C4-2B (cell line): ENCODE measurements at regions not wholly inside any gene's neighbourhood (a gene's known extent, or its start where the extent isn't known, plus 50 kb on each side); places are given as distances from the start of the nearest gene placed in this dataset.

Source experiments
- H3K27ac ChIP-seq: fragments of 450-650 bp; 2 replicates; pipeline ENCODE4 v1.5.1; 2017
- ZFX ChIP-seq: fragments of 450-650 bp; IDR thresholded peaks from 2 replicates; pipeline ENCODE4 v1.6.1; 2017
- TF ChIP-seq, protein P1 (sequence below): fragments of 450-650 bp; conservative IDR thresholded peaks from 2 replicates; pipeline ENCODE4 v1.5.1; 2017; ENCODE audit warnings: mild to moderate bottlenecking

GRCh38 chr12:89289720-89290119 lies 62.6 kb downstream of the DUSP6 start:
- no peak overlapping the region for H3K27ac ChIP-seq
- no peak for TF ChIP-seq ZFX
- TF ChIP-seq, protein P1, sequence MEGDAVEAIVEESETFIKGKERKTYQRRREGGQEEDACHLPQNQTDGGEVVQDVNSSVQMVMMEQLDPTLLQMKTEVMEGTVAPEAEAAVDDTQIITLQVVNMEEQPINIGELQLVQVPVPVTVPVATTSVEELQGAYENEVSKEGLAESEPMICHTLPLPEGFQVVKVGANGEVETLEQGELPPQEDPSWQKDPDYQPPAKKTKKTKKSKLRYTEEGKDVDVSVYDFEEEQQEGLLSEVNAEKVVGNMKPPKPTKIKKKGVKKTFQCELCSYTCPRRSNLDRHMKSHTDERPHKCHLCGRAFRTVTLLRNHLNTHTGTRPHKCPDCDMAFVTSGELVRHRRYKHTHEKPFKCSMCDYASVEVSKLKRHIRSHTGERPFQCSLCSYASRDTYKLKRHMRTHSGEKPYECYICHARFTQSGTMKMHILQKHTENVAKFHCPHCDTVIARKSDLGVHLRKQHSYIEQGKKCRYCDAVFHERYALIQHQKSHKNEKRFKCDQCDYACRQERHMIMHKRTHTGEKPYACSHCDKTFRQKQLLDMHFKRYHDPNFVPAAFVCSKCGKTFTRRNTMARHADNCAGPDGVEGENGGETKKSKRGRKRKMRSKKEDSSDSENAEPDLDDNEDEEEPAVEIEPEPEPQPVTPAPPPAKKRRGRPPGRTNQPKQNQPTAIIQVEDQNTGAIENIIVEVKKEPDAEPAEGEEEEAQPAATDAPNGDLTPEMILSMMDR, result no peak

DNA sequence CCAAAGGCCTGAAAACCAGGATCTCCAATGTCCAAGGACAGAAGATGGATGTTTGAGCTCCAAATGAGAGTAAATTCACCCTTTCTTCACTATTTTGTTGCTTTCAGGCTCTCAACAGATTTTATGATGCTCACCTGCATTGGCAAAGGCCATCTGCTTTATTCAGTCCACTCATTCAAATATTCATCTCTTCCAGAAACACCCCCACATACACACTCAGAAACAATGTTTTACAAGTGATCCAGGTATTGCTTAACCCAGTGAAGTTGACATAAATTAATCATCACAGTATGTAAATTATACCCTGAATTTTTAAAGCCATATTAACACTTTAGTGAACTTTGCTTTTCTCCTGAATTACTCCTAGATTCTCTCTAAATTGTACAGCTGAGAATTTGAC lies 63.3 kb downstream of the DUSP6 start:
- TF ChIP-seq, protein P1, result no peak
- TF ChIP-seq ZFX, result no peak
- H3K27ac ChIP-seq, result no peak overlapping the region

DNA sequence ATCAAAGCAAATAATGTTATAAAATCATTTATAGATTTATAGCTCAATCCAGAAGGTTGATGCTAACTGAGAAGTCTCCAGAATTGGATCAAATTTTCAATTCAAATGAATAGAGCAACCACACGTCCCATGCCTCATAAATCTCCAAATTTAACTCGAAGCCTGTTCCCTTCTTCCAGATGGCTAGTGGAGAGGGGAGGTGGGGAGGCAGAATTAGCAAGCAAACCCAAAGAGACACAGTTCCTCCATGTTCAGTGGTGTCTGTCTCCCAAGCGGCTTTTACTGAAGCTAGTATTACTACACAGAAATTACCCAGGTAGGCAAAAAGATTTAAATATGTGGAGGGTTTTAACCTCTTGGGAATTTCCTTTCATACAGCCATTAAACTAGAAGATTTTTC lies 65.8 kb downstream of the DUSP6 start:
- TF ChIP-seq, protein P1, result no peak
- TF ChIP-seq ZFX, result no peak
- no peak overlapping the region for H3K27ac ChIP-seq

DNA sequence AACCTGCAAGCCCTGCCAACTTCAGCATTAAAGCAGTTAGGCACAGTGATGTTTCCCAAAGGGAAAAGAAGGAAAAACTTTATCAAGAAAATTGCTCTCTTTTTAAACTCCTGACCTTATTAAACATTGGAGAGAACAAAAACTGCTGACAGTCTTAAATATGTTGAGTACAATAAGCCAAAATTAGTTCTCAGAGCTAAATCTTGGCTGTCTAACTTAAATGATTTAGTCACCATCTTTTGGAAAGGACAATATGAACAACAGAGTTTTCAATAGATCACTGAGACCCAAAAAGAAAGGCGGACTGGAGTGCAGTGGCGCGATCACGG lies 70.8 kb downstream of the DUSP6 start:
- TF ChIP-seq, protein P1, result no peak
- TF ChIP-seq ZFX, result no peak
- no peak overlapping the region for H3K27ac ChIP-seq

- TF ChIP-seq, protein P1, result no peak
- TF ChIP-seq ZFX, result no peak
Measured at GRCh38 chr12:89280833-89281538, 71.3 kb downstream of the DUSP6 start.

DNA sequence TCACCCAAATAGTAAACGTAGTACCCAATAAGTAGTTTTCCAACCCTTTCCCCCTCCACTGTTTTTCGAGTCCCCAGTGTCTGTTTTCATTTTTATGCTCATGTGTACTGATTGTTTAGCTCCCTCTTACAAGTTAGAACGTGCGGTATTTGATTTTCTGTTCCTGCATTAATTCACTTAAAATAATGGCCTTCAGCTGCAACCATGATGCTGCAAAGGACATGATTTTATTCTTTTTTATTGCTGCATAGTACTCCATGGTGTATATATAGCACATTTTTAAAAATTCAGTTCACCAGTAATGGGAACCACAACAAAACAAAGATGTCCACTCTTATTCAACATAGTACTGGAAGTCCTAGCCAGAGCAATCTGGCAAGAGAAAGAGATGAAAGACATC lies 72.8 kb downstream of the DUSP6 start:
- TF ChIP-seq, protein P1, result no peak
- TF ChIP-seq ZFX, result no peak
- H3K27ac ChIP-seq, result no peak overlapping the region

More at GRCh38 chr12:89280833-89281538, 71.3 kb downstream of the DUSP6 start:
- no peak overlapping the region for H3K27ac ChIP-seq

GRCh38 chr12:89278862-89279261 lies 73.4 kb downstream of the DUSP6 start:
- H3K27ac ChIP-seq, result no peak overlapping the region

More at GRCh38 chr12:89278862-89279261, 73.4 kb downstream of the DUSP6 start:
- TF ChIP-seq, protein P1, result no peak
- TF ChIP-seq ZFX, result no peak
